Ovary (tissue), 7 donors: ENCODE measurements at regions not wholly inside any gene's neighbourhood (a gene's known extent, or its start where the extent isn't known, plus 50 kb on each side); places are given as distances from the start of the nearest gene placed in this dataset.

Experiments
- DNase-seq, 5 donors: peaks; one replicate each; pipeline ENCODE4 v3.0.0-alpha.2; 2019 to 2020
- H3K27ac ChIP-seq, 2 donors: fragments of 200-600 bp; one replicate each; pipeline versions ENCODE4 v1.5.1 to v1.8.0; 2019 to 2022
- H3K27me3 ChIP-seq: fragments of 200-600 bp; one replicate; pipeline ENCODE4 v1.8.0; 2022
- H3K36me3 ChIP-seq: fragments of 200-600 bp; sonication (generic); one replicate; pipeline ENCODE4 v1.5.1; 2019
- H3K4me1 ChIP-seq: one replicate; pipeline ENCODE4 v1.8.1; 2013; ENCODE audit warnings: mild to moderate bottlenecking, moderate library complexity; ENCODE audit not compliant: insufficient read depth
- H3K4me3 ChIP-seq: fragments of 200-600 bp; sonication (generic); one replicate; pipeline ENCODE4 v1.5.1; 2017
- H3K9me3 ChIP-seq, 2 donors: fragments of 200-600 bp in 1 of 2; sonication (generic) in 1 of 2; one replicate each; pipeline versions ENCODE4 v1.5.1 to v1.8.1; 2013 to 2019; ENCODE audit warnings: mild to moderate bottlenecking in 1 of 2, moderate library complexity in 1 of 2
- EP300 ChIP-seq: sonication (generic); formaldehyde crosslinking; IDR thresholded peaks from one replicate; pipeline ENCODE4 v1.6.1; 2017; ENCODE audit warnings: antibody characterized with exemption
- POLR2A ChIP-seq: fragments of 450-650 bp; IDR thresholded peaks from one replicate; pipeline ENCODE4 v1.6.1; 2017; ENCODE audit warnings: antibody characterized with exemption, mild to moderate bottlenecking, moderate library complexity
- whole genome bisulfite sequencing, 3 donors: extraction: QIAGEN DNeasy Blood & Tissue Kit in 1 of 3; methylation state at CpG; one replicate each; pipeline versions ENCODE4 v1.1.5 to v1.1.7; 2013 to 2017; 5-methylcytosine and 5-hydroxymethylcytosine counted together
- intact Hi-C, 4 donors: fragments of 100-400 bp; cut with DNase I; formaldehyde crosslinking; loops; one replicate each; pipeline versions ENCODE4 v1.11.0 to v1.15.1; 2022 to 2023
- TF ChIP-seq, protein P1 (sequence below), 3 donors: fragments of 450-650 bp in 2 of 3; fragments of 200-600 bp in 1 of 3; IDR thresholded peaks; one replicate each; pipeline versions ENCODE4 v1.5.1 to v1.8.0; 2016 to 2022; ENCODE audit warnings: antibody characterized with exemption in 3 of 3, mild to moderate bottlenecking in 1 of 3
- donor health status: DM: no; HTN: no; CAD: no; lungs with moderate emphysema.
- donor health status: DM: no; HTN: no; CAD: no.
- donor health status: Bipolar disorder and iron deficiency.
- donor health status: DM: no; HTN: no; CAD: no.
- donor health status: DM: yes; HTN: yes; CAD: no.

DNA sequence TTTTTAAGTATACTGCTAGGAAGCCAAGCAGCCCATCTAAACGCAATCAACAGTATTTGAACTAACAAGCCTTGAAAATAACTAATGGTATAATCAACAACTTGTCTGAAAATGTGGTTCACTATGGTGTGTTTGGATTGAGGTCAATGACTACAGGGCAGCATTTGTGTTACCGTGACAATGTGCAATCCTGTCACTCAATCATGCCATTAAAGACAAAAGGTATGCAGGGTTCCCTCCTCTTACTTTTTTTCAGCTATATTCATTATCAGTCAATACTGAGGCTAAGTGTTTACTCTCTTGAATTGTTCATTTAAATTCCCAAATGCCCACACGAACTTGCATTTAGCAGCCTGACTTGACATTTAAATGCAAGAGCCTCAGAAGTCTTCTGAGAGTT is 1099.3 kb upstream of the EPHA6 start:
- H3K9me3 ChIP-seq, result no peaks in the 10 kb centered on the region
- 57 to 89% (median 78%) methylated on average over 3 of the region's 3 CpGs for WGBS, 3 donors
- H3K27me3 ChIP-seq, result no peaks in the 10 kb centered on the region
- TF ChIP-seq EP300 (no peak), POLR2A (no peak)
- TF ChIP-seq, protein P1, sequence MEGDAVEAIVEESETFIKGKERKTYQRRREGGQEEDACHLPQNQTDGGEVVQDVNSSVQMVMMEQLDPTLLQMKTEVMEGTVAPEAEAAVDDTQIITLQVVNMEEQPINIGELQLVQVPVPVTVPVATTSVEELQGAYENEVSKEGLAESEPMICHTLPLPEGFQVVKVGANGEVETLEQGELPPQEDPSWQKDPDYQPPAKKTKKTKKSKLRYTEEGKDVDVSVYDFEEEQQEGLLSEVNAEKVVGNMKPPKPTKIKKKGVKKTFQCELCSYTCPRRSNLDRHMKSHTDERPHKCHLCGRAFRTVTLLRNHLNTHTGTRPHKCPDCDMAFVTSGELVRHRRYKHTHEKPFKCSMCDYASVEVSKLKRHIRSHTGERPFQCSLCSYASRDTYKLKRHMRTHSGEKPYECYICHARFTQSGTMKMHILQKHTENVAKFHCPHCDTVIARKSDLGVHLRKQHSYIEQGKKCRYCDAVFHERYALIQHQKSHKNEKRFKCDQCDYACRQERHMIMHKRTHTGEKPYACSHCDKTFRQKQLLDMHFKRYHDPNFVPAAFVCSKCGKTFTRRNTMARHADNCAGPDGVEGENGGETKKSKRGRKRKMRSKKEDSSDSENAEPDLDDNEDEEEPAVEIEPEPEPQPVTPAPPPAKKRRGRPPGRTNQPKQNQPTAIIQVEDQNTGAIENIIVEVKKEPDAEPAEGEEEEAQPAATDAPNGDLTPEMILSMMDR (IDR thresholded peaks at IDR 0.05), result no peak
- DNase-seq, result no peak
- no peak overlapping the region for H3K27ac ChIP-seq
- intact Hi-C loops, result no loop called here
- no peaks in the 10 kb centered on the region for H3K4me1 ChIP-seq
- H3K4me3 ChIP-seq, result no peak overlapping the region
- no peaks in the 10 kb centered on the region for H3K36me3 ChIP-seq

DNA sequence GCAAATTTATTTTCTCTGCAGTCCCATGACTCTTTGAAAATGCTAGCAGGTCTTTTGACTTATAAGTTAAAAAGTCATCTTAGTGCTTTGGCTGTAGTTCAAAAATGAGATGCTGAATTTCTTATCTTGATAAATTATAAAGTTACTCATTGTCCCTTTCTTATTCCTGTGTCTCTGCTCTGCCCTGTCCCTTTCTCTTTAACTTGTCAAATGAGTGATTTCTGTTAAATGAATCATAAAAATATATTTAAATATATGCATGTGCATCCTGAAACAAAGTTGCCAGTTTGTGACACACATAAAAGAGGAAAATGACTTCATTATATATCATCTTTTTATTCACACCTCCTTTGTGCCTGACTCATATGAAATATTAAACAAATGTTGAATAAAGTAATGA is 1097.3 kb upstream of the EPHA6 start:
- intact Hi-C loops, result no loop called here

DNA sequence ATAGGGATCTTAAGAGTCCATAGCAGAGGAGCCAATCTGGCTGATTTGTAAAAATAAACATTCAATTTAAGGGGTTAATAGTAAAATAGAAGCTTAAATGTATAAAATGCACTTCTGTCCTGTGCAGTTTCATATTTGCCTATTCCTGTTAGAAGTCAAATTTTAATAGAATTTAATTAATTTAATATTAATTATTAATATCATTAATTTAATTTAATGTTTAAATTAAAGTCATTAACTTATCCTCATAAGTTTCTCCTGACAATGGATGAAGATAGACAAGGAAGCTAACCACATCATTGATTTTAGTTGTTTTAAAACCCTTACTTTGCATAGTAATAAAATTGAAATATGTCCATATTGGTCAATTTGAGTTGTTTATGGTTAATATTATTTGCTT is 1096.2 kb upstream of the EPHA6 start:
- no peak for TF ChIP-seq POLR2A
- no peak for TF ChIP-seq EP300
- TF ChIP-seq, protein P1 (IDR thresholded peaks at IDR 0.05), result no peak
- intact Hi-C loops, result no loop called here
- Histone ChIP-seq H3K27ac (no peak overlapping the region), H3K4me1 (no peaks in the 10 kb centered on the region), H3K36me3 (no peaks in the 10 kb centered on the region), H3K27me3 (no peaks in the 10 kb centered on the region), H3K4me3 (no peak overlapping the region), H3K9me3 (no peaks in the 10 kb centered on the region)
- no peak for DNase-seq

More for the DNA sequence above, 1097.3 kb upstream of the EPHA6 start:
- Histone ChIP-seq H3K27me3 (no peaks in the 10 kb centered on the region), H3K9me3 (no peaks in the 10 kb centered on the region), H3K4me3 (no peak overlapping the region), H3K4me1 (no peaks in the 10 kb centered on the region), H3K27ac (no peak overlapping the region), H3K36me3 (no peaks in the 10 kb centered on the region)
- no peak for DNase-seq
- TF ChIP-seq POLR2A (no peak), EP300 (no peak)
- TF ChIP-seq, protein P1 (IDR thresholded peaks at IDR 0.05), result no peak

DNA sequence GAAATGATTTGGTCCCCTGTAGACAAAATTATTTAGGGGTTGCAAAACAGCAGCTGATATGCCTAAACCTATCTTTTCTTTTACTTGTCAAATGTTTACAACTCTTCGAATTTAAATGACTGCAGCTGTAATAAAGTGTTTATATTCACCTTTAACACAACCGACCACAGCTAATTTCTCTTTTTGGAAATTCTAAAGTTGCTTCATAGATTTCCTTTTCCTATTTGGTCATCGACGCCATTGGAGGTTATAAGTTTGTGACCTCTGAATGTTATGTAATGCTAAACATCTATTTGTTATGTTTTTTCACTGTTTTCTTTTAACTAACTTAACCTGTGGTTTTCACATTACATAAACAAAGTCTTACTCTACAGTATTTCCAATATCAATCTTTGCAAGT is 1094.9 kb upstream of the EPHA6 start:
- no peak for TF ChIP-seq EP300
- no peak for TF ChIP-seq POLR2A
- TF ChIP-seq, protein P1 (IDR thresholded peaks at IDR 0.05), result no peak
- Histone ChIP-seq H3K27ac (no peak overlapping the region), H3K4me3 (no peak overlapping the region), H3K27me3 (no peaks in the 10 kb centered on the region), H3K36me3 (no peaks in the 10 kb centered on the region), H3K9me3 (no peaks in the 10 kb centered on the region), H3K4me1 (no peaks in the 10 kb centered on the region)
- 17 to 42% (median 18%) methylated on average over 4 of the region's 4 CpGs for WGBS, 3 donors
- intact Hi-C loops, result no loop called here
- DNase-seq, result no peak

DNA sequence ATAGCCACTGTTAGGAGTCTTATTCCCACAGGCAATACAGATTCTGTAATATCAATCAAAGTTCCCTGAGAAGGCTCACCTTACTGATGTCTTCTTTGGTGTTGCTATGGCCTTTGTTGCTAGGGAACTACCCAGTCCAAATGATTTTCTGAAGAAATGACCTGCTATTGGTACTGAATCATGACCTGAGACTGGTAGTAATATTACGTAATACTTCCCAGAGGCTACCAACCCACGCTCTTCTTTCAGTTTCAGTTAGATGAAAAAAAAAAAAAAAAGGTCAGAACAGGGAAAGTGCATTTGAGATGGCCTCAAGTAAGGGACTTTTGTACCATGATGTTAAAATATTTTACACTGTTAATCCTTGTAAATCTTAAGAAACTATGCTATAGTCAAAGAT is 1092.5 kb upstream of the EPHA6 start:
- no peak overlapping the region for H3K4me3 ChIP-seq
- TF ChIP-seq EP300 (no peak), POLR2A (no peak)
- TF ChIP-seq, protein P1 (IDR thresholded peaks at IDR 0.05), result no peak
- H3K4me1 ChIP-seq, result no peaks in the 10 kb centered on the region
- no peak overlapping the region for H3K27ac ChIP-seq
- H3K27me3 ChIP-seq, result no peaks in the 10 kb centered on the region
- intact Hi-C loops, result no loop called here
- H3K36me3 ChIP-seq, result no peaks in the 10 kb centered on the region
- WGBS, 3 donors, result 89 to 95% (median 94%) methylated on average over 2 of the region's 2 CpGs
- no peaks in the 10 kb centered on the region for H3K9me3 ChIP-seq
- DNase-seq, result no peak
